ENCODE measurements at regions not wholly inside any gene's neighbourhood (a gene's known extent, or its start where the extent isn't known, plus 50 kb on each side); places are given as distances from the start of the nearest gene placed in this dataset.

- no peaks in the 10 kb centered on the region for H3K9me3 ChIP-seq
- no peaks in the 10 kb centered on the region for H3K27me3 ChIP-seq
- TF ChIP-seq POLR2A (IDR thresholded peaks at IDR 0.05) = no peak
- TF ChIP-seq, protein P1, sequence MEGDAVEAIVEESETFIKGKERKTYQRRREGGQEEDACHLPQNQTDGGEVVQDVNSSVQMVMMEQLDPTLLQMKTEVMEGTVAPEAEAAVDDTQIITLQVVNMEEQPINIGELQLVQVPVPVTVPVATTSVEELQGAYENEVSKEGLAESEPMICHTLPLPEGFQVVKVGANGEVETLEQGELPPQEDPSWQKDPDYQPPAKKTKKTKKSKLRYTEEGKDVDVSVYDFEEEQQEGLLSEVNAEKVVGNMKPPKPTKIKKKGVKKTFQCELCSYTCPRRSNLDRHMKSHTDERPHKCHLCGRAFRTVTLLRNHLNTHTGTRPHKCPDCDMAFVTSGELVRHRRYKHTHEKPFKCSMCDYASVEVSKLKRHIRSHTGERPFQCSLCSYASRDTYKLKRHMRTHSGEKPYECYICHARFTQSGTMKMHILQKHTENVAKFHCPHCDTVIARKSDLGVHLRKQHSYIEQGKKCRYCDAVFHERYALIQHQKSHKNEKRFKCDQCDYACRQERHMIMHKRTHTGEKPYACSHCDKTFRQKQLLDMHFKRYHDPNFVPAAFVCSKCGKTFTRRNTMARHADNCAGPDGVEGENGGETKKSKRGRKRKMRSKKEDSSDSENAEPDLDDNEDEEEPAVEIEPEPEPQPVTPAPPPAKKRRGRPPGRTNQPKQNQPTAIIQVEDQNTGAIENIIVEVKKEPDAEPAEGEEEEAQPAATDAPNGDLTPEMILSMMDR (IDR thresholded peaks at IDR 0.05) = no peak
- no peak for TF ChIP-seq EP300 (IDR thresholded peaks at IDR 0.05)
- DNase-seq = no peak
- no peaks in the 10 kb centered on the region for H3K4me1 ChIP-seq (ENCODE audit: insufficient read depth)
- WGBS, 3 donors = 80 to 88% (median 81%) methylated on average over 8 of the region's 8 CpGs
- intact Hi-C loops (cut with DNase I) = no loop called here
- no peaks in the 10 kb centered on the region for H3K36me3 ChIP-seq
- H3K27ac ChIP-seq = no peak overlapping the region
- H3K4me3 ChIP-seq = no peak overlapping the region
These were observed 98.4 kb upstream of the LINGO1 start for GRCh38 chr15:77731067-77731466.

DNA sequence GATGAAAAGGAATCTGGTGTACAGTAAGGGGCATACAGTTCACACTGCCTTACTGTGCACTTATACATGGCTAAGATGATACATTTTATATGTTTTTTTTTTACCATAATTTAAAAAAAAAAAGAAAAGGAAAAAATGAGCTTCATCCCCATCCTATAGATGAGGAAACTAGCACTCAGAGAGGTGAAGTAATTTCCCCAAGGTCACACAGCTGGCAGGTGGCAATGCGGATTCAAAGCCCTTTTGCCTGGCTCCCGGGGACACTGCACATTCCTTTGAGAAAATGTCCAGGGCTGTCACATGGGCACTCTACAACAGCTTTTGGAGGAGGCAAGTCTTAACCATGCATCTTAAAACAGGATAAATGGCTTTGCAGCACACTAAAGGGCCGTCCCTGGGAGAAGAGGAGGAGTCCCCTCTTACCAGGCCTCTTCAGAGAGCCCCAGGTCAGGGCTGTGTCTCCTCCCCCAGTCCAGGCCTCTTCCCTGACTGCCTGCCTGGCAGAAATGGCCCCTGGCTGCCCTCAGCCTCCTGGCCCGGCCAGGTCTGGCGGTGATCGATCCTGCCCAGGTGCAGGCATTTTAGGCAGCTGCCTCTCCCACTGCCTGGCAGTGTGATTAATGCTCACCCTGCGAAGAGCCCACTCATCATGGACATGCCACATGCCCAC, 95.1 kb upstream of the LINGO1 start:
- no peaks in the 10 kb centered on the region for H3K9me3 ChIP-seq
- no peak overlapping the region for H3K4me3 ChIP-seq
- 34 to 52% (median 40%) methylated on average over 7 of the region's 7 CpGs for WGBS, 3 donors
- intact Hi-C loops (cut with DNase I) = no loop called here
- no peak for DNase-seq
- H3K27ac ChIP-seq = no peak overlapping the region
- no peaks in the 10 kb centered on the region for H3K27me3 ChIP-seq
- no peaks in the 10 kb centered on the region for H3K4me1 ChIP-seq (ENCODE audit: insufficient read depth)
- no peaks in the 10 kb centered on the region for H3K36me3 ChIP-seq
- TF ChIP-seq EP300 (IDR thresholded peaks at IDR 0.05) = no peak
- TF ChIP-seq, protein P1 (IDR thresholded peaks at IDR 0.05) = no peak
- no peak for TF ChIP-seq POLR2A (IDR thresholded peaks at IDR 0.05)

DNA sequence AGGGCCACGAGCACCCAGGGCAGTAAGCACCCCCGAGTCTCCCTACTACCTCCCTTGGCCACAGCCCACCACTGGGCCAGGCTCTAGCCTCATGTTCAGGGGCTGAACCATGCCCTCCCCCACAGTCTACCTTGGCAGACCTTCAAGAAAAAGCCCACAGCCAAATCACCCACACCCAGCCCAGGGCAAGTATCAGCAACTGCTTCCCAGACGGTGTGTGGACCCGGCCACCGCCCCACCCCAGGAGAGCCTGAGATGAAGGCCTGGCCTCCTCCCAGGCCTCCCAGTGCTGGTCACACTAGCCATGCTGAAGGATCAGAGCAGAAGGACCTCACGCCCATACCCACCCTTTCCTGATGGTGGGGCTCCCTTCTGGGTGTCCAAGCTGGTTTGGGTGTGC, 92.0 kb upstream of the LINGO1 start:
- 57 to 74% (median 58%) methylated on average over 6 of the region's 6 CpGs for WGBS, 3 donors
- intact Hi-C loops (cut with DNase I) = no loop called here
- H3K27me3 ChIP-seq = no peaks in the 10 kb centered on the region
- H3K4me3 ChIP-seq = no peak overlapping the region
- no peak for DNase-seq
- H3K36me3 ChIP-seq = no peaks in the 10 kb centered on the region
- H3K9me3 ChIP-seq = no peaks in the 10 kb centered on the region
- no peak overlapping the region for H3K27ac ChIP-seq
- TF ChIP-seq POLR2A (IDR thresholded peaks at IDR 0.05) (no peak), EP300 (IDR thresholded peaks at IDR 0.05) (no peak)
- TF ChIP-seq, protein P1 (IDR thresholded peaks at IDR 0.05) = no peak
- H3K4me1 ChIP-seq (ENCODE audit: insufficient read depth) = no peaks in the 10 kb centered on the region

GRCh38 chr15:77723756-77724155, 91.0 kb upstream of the LINGO1 start:
- TF ChIP-seq EP300 (IDR thresholded peaks at IDR 0.05) (no peak), POLR2A (IDR thresholded peaks at IDR 0.05) (no peak)
- TF ChIP-seq, protein P1 (IDR thresholded peaks at IDR 0.05) = no peak
- DNase-seq = no peak
- Histone ChIP-seq H3K9me3 (no peaks in the 10 kb centered on the region), H3K4me1 (ENCODE audit: insufficient read depth) (no peaks in the 10 kb centered on the region), H3K27me3 (no peaks in the 10 kb centered on the region), H3K4me3 (no peak overlapping the region), H3K36me3 (no peaks in the 10 kb centered on the region), H3K27ac (no peak overlapping the region)
- WGBS, 3 donors = 64 to 77% (median 66%) methylated on average over 16 of the region's 16 CpGs
- intact Hi-C loops (cut with DNase I) = no loop called here

Measured in ovary (tissue), 7 donors.